GM12878 (cell line): ENCODE measurements at regions not wholly inside any gene's neighbourhood (a gene's known extent, or its start where the extent isn't known, plus 50 kb on each side); places are given as distances from the start of the nearest gene placed in this dataset.

Source experiments
- ATAC-seq: fragments of 200-7000 bp; cut with Tn5 transposase; 3 replicates; pipeline ENCODE4 v1.9.1; 2020; ENCODE audit warnings: mild to moderate bottlenecking, moderate library complexity
- BruUV-seq: library from RNA; stranded (reverse); fragments of 400-500 nt; replicated peaks from 2 replicates; lab custom pipeline; 2021; lab: Mats Ljungman, UMichigan
- CTCF ChIA-PET: fragments of 300-600 bp; sonication (Branson Sonifier 250); formaldehyde crosslinking; extraction: SDS; loops from one replicate; lab custom pipeline; 2021; ENCODE audit warnings: inconsistent platforms; lab: Yijun Ruan, JAX
- POLR2A ChIA-PET: fragments of 350-600 bp; formaldehyde crosslinking; extraction: SDS; loops from one replicate; lab custom pipeline; 2021; ENCODE audit warnings: inconsistent platforms; lab: Charles Lee
- RAD21 ChIA-PET: fragments of 300-600 bp; sonication (Branson Sonifier 250); formaldehyde crosslinking; loops from one replicate; lab custom pipeline; 2023; ENCODE audit warnings: antibody characterized with exemption; ENCODE audit not compliant: unreplicated experiment; lab: Charles Lee
- SMC1A ChIA-PET: fragments of 300-600 bp; sonication (Branson Sonifier 250); formaldehyde crosslinking; loops from one replicate; lab custom pipeline; 2023; ENCODE audit not compliant: unreplicated experiment, uncharacterized antibody; lab: Charles Lee
- DNase-seq: peaks from one replicate; pipeline ENCODE4 v3.0.0-alpha.2; 2011; ENCODE audit warnings: low read depth, low spot score
- FAIRE-seq: peaks from 3 replicates; lab custom pipeline; 2011; peaks lifted over from hg19 to GRCh38; lab: Jason Lieb, UNC
- H2AFZ ChIP-seq: 2 replicates; pipeline ENCODE4 v1.6.0; 2011; ENCODE audit warnings: low read depth, low read length, control low read depth; ENCODE audit not compliant: control insufficient read depth
- H3K27ac ChIP-seq: 2 replicates; pipeline ENCODE4 v1.5.1; 2011; ENCODE audit warnings: control low read depth; ENCODE audit not compliant: control insufficient read depth, insufficient read depth
- H3K27me3 ChIP-seq, 2 experiments: replicated peaks in 1 of 2; 2 replicates each; pipeline versions ENCODE4 v1.6.0 to v1.6.1; 2011; ENCODE audit warnings: low read length in 1 of 2; ENCODE audit not compliant: control insufficient read depth in 2 of 2, insufficient read depth in 2 of 2
- H3K36me3 ChIP-seq, 2 experiments: 2 replicates each; pipeline ENCODE4 v1.5.1; 2011; ENCODE audit warnings: low read length in 1 of 2; ENCODE audit not compliant: control insufficient read depth in 2 of 2, insufficient read depth in 2 of 2
- H3K4me1 ChIP-seq: 2 replicates; pipeline ENCODE4 v1.6.1; 2011; ENCODE audit warnings: mild to moderate bottlenecking, low read length, moderate library complexity, mixed read lengths; ENCODE audit not compliant: control insufficient read depth, insufficient read depth
- H3K4me2 ChIP-seq: 2 replicates; pipeline ENCODE4 v1.6.0; 2011; ENCODE audit warnings: control low read depth; ENCODE audit not compliant: control insufficient read depth, insufficient read depth
- H3K4me3 ChIP-seq: fragments of 200-600 bp; sonication (generic); 2 replicates; pipeline ENCODE4 v1.5.1; 2016
- H3K79me2 ChIP-seq: 2 replicates; pipeline ENCODE4 v1.6.0; 2011; ENCODE audit warnings: low read length; ENCODE audit not compliant: control insufficient read depth, insufficient read depth
- H3K9ac ChIP-seq: 2 replicates; pipeline ENCODE4 v1.8.0; 2011; ENCODE audit warnings: low read length, control low read depth, mixed read lengths; ENCODE audit not compliant: control insufficient read depth, insufficient read depth
- H3K9me3 ChIP-seq: replicated peaks from 3 replicates; pipeline ENCODE4 v1.5.1; 2011; ENCODE audit warnings: mild to moderate bottlenecking, low read length; ENCODE audit not compliant: control insufficient read depth, insufficient read depth
- H4K20me1 ChIP-seq: 2 replicates; pipeline ENCODE4 v1.6.0; 2011; ENCODE audit not compliant: control insufficient read depth, insufficient read depth
- ATF3 ChIP-seq: IDR thresholded peaks from 2 replicates; pipeline ENCODE4 v1.6.1; 2011; ENCODE audit warnings: low read depth, mild to moderate bottlenecking, low read length, moderate library complexity, borderline replicate concordance; ENCODE audit errors: extremely low read depth
- BCL11A ChIP-seq: IDR thresholded peaks from 2 replicates; pipeline ENCODE4 v1.6.1; 2011; ENCODE audit warnings: low read depth, low read length
- CBX3 ChIP-seq: fragments of 200-600 bp; sonication (generic); IDR thresholded peaks from 2 replicates; pipeline ENCODE4 v1.6.1; 2016; ENCODE audit warnings: low read depth, borderline replicate concordance
- CREM ChIP-seq: IDR thresholded peaks from 2 replicates; pipeline ENCODE4 v1.6.1; 2014; ENCODE audit warnings: antibody characterized with exemption, low read depth
- GABPA ChIP-seq: IDR thresholded peaks from 2 replicates; pipeline ENCODE4 v1.6.1; 2014; ENCODE audit warnings: antibody characterized with exemption, low read depth, mild to moderate bottlenecking, inconsistent platforms
- HDAC6 ChIP-seq: fragments of 200-600 bp; sonication (generic); IDR thresholded peaks from one replicate; pipeline ENCODE4 v1.8.0; 2017; ENCODE audit warnings: antibody characterized with exemption; ENCODE audit not compliant: unreplicated experiment
- MTA2 ChIP-seq: fragments of 450-650 bp; IDR thresholded peaks from 2 replicates; pipeline ENCODE4 v1.6.1; 2016; ENCODE audit warnings: low read depth, mild to moderate bottlenecking, moderate library complexity
- NFXL1 ChIP-seq: fragments of 450-650 bp; IDR thresholded peaks from 2 replicates; pipeline ENCODE4 v1.6.1; 2017; ENCODE audit warnings: antibody characterized with exemption, mild to moderate bottlenecking, borderline replicate concordance
- NFYB ChIP-seq: IDR thresholded peaks from 2 replicates; pipeline ENCODE4 v1.6.1; 2011; ENCODE audit warnings: low read depth, mild to moderate bottlenecking, low read length, improper control_type of control experiment, moderate library complexity; ENCODE audit not compliant: insufficient read depth
- NR2C2 ChIP-seq: IDR thresholded peaks from 2 replicates; pipeline ENCODE4 v1.6.1; 2011; ENCODE audit warnings: borderline replicate concordance, low read depth; ENCODE audit not compliant: control insufficient read depth, insufficient read length
- NRF1 ChIP-seq: conservative IDR thresholded peaks from 2 replicates; pipeline ENCODE4 v1.6.1; 2011; ENCODE audit warnings: mild to moderate bottlenecking, low read depth, low read length, improper control_type of control experiment
- RAD51 ChIP-seq: fragments of 450-650 bp; IDR thresholded peaks from 2 replicates; pipeline ENCODE4 v1.6.1; 2016; ENCODE audit warnings: moderate library complexity, mild to moderate bottlenecking, inconsistent platforms
- SIN3A ChIP-seq: IDR thresholded peaks from 2 replicates; pipeline ENCODE4 v1.6.1; 2012; ENCODE audit warnings: low read depth, low read length, improper control_type of control experiment
- SRF ChIP-seq, 2 experiments: IDR thresholded peaks; 2 replicates each; pipeline ENCODE4 v1.6.1; 2011; ENCODE audit warnings: low read depth in 2 of 2, low read length in 2 of 2, mild to moderate bottlenecking in 1 of 2, moderate library complexity in 1 of 2
- ZNF622 ChIP-seq: fragments of 450-650 bp; IDR thresholded peaks from 2 replicates; pipeline ENCODE4 v1.6.1; 2017; ENCODE audit warnings: mild to moderate bottlenecking, inconsistent platforms
- WGBS: methylation state at CpG from one replicate; pipeline ENCODE4 v1.1.6; 2016; ENCODE audit warnings: low lambda C conversion rate; ENCODE audit not compliant: insufficient replicate concordance, insufficient coverage; ENCODE audit errors: missing lambda C conversion rate; 5-methylcytosine and 5-hydroxymethylcytosine counted together
- in situ Hi-C: fragments of 300-500 bp; cut with MboI; formaldehyde crosslinking; loops from 9 replicates; pipeline ENCODE4 v1.14.3; 2018; ENCODE audit warnings: mixed read lengths
- intact Hi-C: fragments of 100-400 bp; cut with micrococcal nuclease; formaldehyde crosslinking; loops from one replicate; pipeline ENCODE4 v1.14.2; 2022; ENCODE audit not compliant: unreplicated experiment
- TF ChIP-seq, protein P1 (sequence below): IDR thresholded peaks from 2 replicates; pipeline ENCODE4 v1.6.1; 2012; ENCODE audit warnings: low read length, inconsistent platforms
- TF ChIP-seq, protein P2 (sequence below): IDR thresholded peaks from 2 replicates; pipeline ENCODE4 v1.6.1; 2011; ENCODE audit warnings: borderline replicate concordance, low read depth, mild to moderate bottlenecking, moderate library complexity, low read length; ENCODE audit not compliant: insufficient read depth, poor library complexity, severe bottlenecking

DNA sequence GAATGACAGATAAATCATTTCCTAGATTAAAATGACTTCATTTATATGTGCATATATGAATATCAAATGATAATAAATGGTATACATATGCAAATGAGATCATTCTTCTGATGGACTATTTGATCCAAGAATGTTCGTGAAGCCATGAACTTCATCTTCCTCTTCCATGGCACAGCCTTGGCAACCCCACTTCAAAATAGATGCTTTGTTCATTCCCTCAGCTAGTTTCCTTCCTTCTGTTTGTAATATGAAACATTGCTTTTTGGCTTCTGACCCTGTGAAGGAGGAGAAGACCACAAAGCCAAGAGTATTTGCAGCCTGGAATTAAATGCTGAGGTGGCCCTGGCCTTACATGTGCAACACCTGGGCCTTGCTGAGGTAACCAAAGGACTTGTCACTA is 106.8 kb upstream of the LIFR start:
- H3K27me3 ChIP-seq = 0 out of 4 replicates have a peak, but pooled peaks cover 0 to 2% of the 10 kb centered on the region in 2 experiments
- BruUV-seq = no TSS peak
- no peaks in the 10 kb centered on the region; the same call in 1 of the 2 replicates for H4K20me1 ChIP-seq
- H3K9me3 ChIP-seq = no peaks in the 10 kb centered on the region
- TF ChIP-seq, protein P1, sequence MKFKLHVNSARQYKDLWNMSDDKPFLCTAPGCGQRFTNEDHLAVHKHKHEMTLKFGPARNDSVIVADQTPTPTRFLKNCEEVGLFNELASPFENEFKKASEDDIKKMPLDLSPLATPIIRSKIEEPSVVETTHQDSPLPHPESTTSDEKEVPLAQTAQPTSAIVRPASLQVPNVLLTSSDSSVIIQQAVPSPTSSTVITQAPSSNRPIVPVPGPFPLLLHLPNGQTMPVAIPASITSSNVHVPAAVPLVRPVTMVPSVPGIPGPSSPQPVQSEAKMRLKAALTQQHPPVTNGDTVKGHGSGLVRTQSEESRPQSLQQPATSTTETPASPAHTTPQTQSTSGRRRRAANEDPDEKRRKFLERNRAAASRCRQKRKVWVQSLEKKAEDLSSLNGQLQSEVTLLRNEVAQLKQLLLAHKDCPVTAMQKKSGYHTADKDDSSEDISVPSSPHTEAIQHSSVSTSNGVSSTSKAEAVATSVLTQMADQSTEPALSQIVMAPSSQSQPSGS = no peak
- TF ChIP-seq MTA2 (no peak), ATF3 (no peak), SRF (IDR thresholded peaks at IDR 0.05; ENCODE audit: low read depth in 2 of 2, low read length in 2 of 2) (no peak), NR2C2 (no peak), CBX3 (no peak), NFXL1 (no peak), GABPA (no peak), BCL11A (no peak), CREM (no peak), NRF1 (no peak), ZNF622 (no peak), NFYB (no peak), SIN3A (no peak), RAD51 (no peak), HDAC6 (no peak)
- TF ChIP-seq, protein P2, sequence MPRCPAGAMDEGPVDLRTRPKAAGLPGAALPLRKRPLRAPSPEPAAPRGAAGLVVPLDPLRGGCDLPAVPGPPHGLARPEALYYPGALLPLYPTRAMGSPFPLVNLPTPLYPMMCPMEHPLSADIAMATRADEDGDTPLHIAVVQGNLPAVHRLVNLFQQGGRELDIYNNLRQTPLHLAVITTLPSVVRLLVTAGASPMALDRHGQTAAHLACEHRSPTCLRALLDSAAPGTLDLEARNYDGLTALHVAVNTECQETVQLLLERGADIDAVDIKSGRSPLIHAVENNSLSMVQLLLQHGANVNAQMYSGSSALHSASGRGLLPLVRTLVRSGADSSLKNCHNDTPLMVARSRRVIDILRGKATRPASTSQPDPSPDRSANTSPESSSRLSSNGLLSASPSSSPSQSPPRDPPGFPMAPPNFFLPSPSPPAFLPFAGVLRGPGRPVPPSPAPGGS = no peak
- POLR2A ChIA-PET = no interaction called here
- CTCF ChIA-PET = interaction anchor here (1.7 kb wide), 1 partner anchor 222 kb away, joined by 6 read pairs; no protein-coding TSS in a partner anchor
- no peaks in the 10 kb centered on the region for H3K79me2 ChIP-seq
- no peak overlapping the region for H3K9ac ChIP-seq
- SMC1A ChIA-PET = interaction anchor here (1.0 kb wide), 1 partner anchor 50 kb away, joined by 3 read pairs; no protein-coding TSS in a partner anchor
- ATAC-seq = no peak
- in situ Hi-C loops (no loop called here), intact Hi-C loops (no loop called here)
- no peak for FAIRE-seq
- H3K36me3 ChIP-seq = no peaks in the 10 kb centered on the region
- no peak overlapping the region for H3K27ac ChIP-seq
- H2AFZ ChIP-seq = no peak overlapping the region
- no peak overlapping the region for H3K4me3 ChIP-seq
- no peak for DNase-seq
- H3K4me2 ChIP-seq = no peak overlapping the region
- 54% methylated on average over 1 of the region's 1 CpG for WGBS
- H3K4me1 ChIP-seq = no peaks in the 10 kb centered on the region
- RAD21 ChIA-PET = no interaction called here
